A549 (cell line): ENCODE measurements at regions not wholly inside any gene's neighbourhood (a gene's known extent, or its start where the extent isn't known, plus 50 kb on each side); places are given as distances from the start of the nearest gene placed in this dataset.

Experiments used
- CHD4 ChIP-seq: fragments of 200-600 bp; sonication (generic); IDR thresholded peaks from 2 replicates; pipeline ENCODE4 v1.6.1; 2016; ENCODE audit warnings: antibody characterized with exemption, mild to moderate bottlenecking, borderline replicate concordance
- NR3C1 ChIP-seq: fragments of >200 bp; sonication (Bioruptor Twin); formaldehyde crosslinking; IDR thresholded peaks from 3 replicates; pipeline ENCODE4 v1.6.1; 2017
- POLR2A ChIP-seq: IDR thresholded peaks from 2 replicates; pipeline ENCODE4 v1.6.1; 2012; ENCODE audit warnings: mild to moderate bottlenecking, low read length
- ZC3H11A ChIP-seq: fragments of 450-650 bp; IDR thresholded peaks from 2 replicates; pipeline ENCODE4 v1.6.1; 2014; ENCODE audit warnings: antibody characterized with exemption, mild to moderate bottlenecking

GRCh38 chr21:31536138-31536537, 123.4 kb upstream of the SOD1 start:
- TF ChIP-seq ZC3H11A (no peak), POLR2A (no peak), NR3C1 (no peak), CHD4 (no peak)
